ENCODE measurements at regions not wholly inside any gene's neighbourhood (a gene's known extent, or its start where the extent isn't known, plus 50 kb on each side); places are given as distances from the start of the nearest gene placed in this dataset.
"Not testable (repeated sequence)": the region's sequence is repeated elsewhere in the genome, so short reads cannot be mapped to it uniquely, and the experiment has no call there.

DNA sequence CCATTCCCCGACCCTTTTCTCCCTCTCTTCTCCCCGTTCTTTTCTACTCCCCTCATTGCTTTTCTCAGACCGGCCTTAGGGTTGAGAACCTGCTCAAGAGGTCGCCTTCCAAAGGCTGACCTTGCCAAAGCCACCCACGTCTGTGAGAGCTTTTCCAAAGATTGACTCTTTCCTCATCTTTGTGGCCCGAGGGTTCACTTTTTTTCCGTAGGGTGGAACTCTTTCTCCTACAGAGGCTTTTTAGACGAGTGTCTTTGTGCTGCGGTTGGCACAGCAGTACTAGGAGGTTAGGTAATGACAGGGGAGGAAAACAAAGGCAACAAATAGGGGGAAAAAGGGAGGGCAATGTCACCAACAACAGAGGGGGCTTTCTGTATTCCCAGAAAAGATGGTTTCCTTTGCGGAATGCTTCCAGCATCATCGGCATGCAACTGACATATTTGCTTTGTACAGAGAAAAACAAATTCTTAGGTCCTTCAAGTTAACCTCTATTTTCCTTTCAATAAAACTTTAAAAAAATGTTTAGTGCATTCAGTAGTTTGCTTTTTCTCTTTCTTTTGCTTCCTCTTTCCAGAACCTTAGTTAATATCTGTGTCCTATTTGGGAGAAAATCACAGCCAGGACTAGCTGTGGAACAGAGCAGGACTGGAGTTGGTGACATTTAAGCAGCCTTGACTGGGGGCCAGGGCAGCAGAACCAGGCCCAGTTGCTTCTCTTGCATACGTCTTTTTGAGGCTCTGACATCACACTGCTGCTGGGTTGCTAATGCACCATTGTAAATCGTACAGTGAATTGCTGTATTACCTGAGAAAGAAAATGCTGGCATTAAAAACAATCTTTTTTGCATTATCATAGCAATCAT, 188.1 kb upstream of the FANCL start:
- DNase-seq: no peak

DNA sequence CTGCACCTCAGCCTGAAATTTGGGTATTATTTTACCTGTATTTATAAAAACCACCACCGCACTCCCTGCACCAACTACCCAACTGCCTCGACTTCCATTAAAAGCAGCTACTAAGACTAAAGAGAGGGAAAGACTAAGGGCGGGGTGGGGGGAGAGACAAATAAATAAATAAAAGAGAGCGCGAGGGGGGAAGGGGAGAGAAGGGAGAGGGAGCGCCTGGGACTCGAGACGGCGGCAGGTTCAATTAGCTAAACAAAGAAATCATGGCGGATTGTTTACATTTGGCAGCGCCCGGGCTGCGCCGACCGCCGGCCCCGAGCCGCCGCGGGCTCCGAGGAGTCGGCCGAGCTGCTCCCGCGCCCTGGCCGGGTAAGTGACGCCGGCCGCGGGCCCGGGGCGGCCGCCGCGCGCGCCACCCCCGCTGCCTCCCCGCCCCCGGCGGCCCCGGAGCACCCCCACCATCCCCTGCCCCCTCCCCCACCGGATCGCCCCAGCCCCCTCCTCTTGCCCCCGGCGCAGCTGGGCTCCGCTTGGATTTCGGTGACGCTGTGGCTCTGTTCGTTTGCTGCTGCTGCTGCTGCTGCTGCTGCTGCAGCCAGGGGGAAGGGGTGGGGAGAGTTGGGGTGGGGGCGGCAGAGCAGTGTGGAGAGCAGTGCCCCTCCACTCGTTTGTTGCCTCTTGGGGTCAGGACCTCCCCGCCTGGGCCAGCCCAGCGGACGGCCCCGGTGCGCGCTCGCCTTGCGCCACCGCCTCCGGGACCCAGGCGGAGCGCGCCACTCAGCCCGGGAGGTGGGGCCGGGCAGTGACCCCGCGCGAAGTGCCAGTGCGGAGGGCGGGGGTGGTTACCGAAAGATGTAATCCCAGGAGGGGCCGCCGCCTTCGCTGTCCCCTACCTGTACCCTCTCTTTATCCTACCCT, 187.2 kb upstream of the FANCL start:
- no peak for DNase-seq

DNA sequence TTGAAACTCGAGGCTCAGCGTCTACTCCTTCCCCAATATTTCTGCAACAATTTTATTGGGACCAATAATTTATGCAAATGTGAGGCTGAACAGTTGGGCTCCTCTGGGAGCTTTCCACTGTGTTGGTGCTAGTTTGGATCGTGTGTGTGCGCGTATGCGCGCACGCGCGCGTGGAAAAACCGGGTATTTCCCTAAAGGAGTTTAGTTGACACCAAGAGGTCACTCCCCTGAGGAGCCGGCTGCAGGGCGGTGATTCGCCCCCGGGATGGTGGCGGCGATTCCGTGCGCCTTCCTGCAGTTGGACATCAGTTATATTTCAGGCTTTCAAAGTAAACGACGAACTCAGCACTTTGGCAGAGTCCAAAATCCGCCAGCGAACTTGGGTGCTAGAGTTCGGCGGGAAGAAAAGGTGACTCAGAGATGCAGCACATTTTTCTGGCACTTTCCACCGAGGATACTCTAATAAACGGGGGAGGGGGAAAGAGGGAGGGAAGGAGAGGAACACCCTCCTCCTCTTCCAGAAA, 186.5 kb upstream of the FANCL start:
- DNase-seq: no peak

GRCh38 chr2:58425368-58425767, 184.2 kb upstream of the FANCL start:
- no peak for DNase-seq

DNA sequence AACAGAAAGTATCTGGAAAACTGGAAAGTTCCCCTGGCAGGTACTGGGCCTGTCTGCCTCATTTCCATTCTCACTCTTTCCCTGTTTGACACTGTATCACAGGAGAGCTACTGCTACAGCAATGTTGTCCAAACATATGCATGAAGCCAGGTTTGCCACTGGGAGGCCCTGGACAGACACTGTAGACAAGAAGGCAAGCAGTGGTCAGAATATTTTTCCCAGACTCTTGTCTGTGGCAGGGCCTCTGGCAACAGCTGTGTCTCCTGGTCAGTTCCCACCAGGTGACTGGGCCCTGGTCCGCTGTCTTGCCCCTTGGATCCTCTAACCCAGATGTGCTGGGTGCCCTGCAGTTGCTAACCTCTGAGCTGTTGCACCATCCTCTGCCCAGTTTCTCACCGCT, 178.9 kb upstream of the FANCL start:
- DNase-seq: no peak

DNA sequence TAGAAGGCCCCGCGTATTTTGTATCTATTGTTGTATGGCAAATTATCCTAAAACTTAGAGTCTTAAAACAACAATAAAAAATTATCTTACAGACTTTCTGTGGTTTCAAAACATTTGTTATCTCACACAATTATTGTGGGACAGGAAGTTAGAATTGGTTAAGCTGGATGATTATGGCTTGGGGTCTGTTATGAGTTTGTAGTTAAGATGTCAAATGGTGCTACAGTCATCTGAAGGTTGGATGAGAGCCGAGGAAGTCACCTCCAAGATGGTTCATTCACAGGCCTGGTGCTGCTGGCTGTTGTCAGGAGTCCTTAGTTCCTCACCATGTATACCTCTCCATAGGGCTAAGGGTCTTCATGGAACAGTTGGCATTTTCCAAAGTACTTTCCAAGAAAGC, 175.6 kb upstream of the FANCL start:
- DNase-seq: no peak

GRCh38 chr2:58414506-58414905, 173.4 kb upstream of the FANCL start:
- no peak for DNase-seq

GRCh38 chr2:58410549-58410948, 169.4 kb upstream of the FANCL start:
- DNase-seq: no peak

DNA sequence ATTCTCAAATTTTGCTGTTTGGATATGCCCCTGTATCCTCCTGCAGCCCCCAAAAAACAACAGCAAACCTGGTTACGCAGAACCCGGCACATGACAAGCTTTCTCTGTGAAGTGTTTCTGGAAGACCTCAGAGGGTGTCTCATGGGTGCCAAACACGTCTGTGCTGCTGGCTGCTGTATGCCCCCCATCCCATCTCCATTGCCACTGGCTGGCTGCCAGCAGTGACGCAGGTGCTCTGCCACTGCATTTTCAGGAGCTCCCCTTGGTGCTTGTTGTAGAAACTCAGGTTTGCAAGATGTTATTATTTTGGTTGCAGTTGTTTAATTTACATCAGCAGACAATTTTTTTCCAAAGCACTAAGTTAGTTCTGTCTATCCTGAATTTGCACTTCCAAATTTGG, 166.4 kb upstream of the FANCL start:
- no peak for DNase-seq

DNA sequence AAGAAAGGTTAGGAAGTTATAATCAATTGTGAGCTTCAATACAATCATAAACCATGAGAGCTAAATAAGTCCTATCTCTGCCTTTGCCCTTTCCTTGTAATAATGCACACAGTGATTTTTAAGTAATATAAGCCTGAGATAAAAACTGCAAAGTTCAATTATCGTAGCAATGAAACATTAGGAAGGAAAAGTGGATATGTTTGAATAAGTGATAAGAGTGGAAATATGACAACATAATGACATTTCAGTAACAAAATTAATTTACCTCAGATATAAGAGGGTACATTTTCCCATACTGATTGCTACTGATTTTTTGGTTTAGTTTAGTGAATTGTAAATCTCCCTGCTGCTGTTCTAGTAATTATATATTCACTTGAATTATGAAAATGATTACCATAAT, 164.2 kb upstream of the FANCL start:
- DNase-seq: no peak

DNA sequence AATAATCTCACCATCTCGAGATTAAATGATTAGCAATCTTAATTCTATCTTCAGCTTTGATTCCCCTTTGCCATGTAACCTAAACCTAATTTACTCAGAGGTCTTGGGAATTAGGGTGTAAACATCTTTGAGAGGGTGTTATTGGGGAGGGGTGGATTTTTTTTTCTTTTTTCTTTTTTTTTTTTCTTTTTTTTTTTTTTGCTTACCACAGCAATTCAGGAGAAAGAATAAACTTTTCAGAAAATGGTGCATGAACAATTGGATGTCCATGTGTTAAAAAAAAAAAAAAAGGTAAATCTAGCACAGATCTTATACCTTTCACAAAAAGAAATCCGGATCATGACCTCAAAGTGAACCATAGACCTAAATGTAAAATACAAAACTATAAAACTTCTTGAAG, 160.8 kb upstream of the FANCL start:
- DNase-seq: no peak

DNA sequence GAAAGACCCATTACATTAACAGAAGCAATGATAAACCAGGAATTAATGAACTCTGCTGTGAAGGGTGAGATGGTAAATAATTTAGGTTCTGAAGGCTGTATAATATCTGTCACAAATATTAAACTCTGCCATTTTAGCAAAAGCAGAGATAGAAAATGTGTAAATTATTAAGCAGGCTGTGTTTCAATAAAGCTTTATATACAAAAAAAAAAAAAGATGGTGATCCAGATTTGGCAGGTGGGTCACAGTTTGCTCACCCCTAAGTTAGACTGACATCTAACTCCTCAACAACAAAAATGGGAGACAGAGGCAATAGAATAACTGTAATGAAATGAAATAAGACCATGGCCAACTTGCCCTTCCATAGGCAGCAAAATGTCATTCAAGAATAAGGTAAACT, 157.3 kb upstream of the FANCL start:
- DNase-seq: no peak

DNA sequence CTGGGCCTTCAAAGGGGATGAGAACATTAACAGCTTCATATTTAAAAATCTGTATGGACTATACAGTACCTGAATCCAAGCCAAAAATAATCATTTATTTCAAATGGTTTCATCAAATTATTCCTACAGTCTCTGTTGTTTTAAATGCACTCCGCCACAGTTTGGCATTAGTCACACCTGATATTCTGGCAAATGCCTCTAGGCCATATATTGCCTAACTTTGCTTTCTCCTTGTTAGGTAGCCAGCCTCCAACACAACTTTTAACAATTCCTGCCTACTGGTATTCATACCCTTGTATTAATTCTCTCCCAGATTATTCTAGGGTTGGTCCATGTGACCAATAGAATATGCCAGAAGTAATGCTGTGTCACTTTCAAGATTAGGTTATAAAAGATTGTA, 146.6 kb upstream of the FANCL start:
- no peak for DNase-seq

- DNase-seq: not testable (repeated sequence)
Observed at GRCh38 chr2:58386904-58387303, 145.8 kb upstream of the FANCL start.

DNA sequence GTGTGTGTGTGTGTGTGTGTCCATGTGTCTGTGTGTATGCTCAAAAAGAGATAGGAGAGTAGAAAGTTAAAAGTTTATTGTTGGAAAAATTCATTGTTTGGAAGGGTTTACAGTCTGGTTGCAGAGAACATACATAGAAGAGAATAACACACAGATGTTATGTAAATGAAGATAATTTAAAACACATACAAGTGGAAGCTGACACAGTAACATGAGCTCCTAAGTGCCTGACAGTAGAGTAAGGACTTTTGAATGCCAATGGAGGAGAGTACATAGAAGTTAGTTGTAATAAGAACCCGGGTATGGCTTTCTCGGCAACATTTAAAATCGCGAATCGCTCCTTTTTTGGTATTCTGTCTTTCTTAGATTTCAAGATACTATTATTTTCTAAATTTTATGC, 137.0 kb upstream of the FANCL start:
- no peak for DNase-seq

DNA sequence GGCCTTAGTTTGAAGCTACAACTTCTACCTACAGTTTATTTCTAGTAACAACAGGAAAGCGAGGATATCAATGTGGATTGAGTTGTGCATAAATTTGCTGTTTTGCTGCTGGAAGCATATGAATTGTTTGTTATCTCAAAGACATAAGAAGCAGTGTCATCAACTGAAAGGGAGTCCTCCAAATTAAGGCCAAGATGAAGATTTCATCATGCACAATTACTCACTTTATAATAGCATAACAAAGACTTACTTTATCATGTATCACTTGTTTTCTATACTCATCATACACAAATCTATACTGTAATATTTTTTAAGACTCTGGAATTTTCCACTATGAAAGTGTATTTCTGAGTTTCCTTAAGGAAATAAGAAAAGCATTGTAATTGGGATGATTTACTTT, 136.1 kb upstream of the FANCL start:
- no peak for DNase-seq

DNA sequence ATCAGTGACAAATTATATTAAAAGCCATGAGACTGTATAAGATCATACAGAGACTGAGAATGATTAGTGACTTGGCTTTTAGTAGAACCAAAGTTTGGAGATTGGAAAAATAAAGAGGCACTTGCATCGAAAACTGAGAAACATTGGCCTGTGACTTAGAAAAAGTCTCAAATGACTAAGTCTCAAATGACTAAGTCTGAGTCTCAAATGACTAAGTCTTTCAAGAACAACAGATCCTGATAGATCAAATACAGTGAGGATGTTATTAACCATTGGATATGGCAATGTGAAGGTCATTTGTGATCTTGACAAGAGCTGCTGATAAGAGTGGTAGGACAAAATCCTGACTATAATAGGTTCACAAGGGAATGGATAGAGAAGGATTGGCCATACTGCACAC, 135.5 kb upstream of the FANCL start:
- no peak for DNase-seq

- DNase-seq: no peak
Observed at GRCh38 chr2:58369594-58369993, 128.5 kb upstream of the FANCL start.

DNA sequence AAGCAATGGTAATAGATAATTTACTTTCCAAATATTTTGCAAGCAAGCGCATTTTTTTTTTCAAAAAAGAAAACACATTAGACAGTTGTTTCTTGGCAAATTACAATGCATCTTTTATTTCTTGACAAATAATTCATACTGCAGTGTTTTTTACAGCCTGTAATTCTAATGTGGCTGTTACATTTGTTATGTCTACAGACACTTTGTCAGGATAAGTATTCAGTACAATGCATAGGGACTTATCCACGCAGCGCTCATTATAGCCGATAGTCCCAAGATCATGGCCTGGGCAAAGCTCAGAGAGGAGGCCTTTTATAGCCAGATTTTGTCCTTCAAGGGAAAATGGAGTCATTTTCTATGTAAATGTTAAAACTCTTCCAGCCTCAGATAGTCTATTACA, 123.0 kb upstream of the FANCL start:
- no peak for DNase-seq

DNA sequence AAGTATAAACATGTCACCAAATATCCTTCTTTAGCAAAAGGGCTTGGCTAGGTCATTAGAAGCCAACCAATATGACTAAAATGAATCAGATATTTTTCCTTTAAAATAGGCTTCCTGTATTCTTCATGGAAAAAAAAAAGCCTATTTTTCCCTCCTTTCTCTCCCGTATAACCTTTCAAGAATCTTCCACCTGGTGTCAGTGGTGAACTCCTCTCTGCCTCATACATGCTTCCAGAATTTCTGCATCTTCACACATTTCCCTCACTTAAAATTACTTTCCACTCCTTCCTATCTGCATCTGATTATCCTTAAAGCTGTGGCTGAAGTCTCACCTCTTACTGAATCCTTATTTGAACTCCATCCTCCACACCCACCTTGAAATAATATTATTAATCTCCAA, 116.9 kb upstream of the FANCL start:
- DNase-seq: no peak

DNA sequence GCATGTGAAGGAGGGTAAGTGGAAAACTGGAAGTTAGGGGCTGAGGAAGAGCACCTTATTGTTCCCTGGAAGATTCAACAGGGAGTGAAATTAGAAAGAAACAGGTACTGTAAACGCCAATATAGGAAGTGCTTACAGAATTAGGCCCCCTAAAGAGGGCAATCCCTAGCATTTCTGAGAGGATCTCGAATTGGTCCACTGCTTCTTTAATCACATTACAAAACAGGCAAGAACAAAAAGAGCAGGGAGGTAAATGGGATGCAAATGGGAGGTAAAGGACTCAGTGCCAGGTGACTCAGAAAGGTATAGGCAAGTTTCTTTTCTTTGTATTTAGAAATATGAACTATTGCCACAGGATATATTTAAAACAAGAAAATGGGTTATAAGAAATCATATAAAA, 116.4 kb upstream of the FANCL start:
- no peak for DNase-seq

GRCh38 chr2:58354230-58354629, 113.1 kb upstream of the FANCL start:
- DNase-seq: no peak

DNA sequence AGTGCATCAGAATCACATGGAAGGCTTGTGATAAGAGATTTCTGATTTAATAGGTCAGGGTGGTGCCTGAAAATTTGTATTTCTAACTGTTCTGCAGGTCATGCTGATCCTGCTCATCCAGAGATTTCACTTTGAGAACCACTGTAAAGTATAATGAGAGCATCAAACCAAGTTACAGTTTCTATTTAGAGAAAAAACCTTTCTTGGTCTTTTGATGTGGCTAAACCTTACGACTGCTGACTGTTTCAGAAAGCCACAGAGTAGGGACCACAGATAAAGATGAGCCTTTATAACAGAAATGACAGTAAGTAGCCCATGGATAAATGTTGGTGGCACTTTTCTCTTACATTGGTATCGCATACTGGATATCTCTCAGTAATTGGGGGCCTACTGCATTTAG, 109.4 kb upstream of the FANCL start:
- no peak for DNase-seq

DNA sequence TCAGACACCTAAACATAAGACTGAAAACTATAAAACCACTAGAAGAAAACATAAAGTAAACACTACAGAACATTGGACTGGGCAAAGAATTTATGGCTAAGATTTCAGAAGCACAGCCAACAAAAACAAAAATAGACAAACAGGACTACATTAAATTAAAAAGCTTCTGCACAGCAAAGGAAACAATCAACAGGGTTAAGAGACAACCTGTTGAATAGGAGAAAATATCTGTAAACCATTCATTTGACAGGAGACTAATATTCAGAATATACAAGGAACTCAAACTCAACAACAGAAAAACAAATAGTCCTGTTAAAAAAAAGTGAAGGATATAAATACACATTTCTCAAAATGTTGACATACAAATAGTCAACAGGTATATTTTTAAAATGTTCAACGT, 106.7 kb upstream of the FANCL start:
- no peak for DNase-seq
